NT2/D1 (cell line): ENCODE measurements at regions not wholly inside any gene's neighbourhood (a gene's known extent, or its start where the extent isn't known, plus 50 kb on each side); places are given as distances from the start of the nearest gene placed in this dataset.

ENCODE experiments used
- SUZ12 ChIP-seq: IDR thresholded peaks from 2 replicates; pipeline ENCODE4 v1.6.1; 2011; ENCODE audit not compliant: insufficient read length, insufficient read depth; ENCODE audit errors: extremely low read depth
- YY1 ChIP-seq: IDR thresholded peaks from 2 replicates; pipeline ENCODE4 v1.6.1; 2011; ENCODE audit not compliant: insufficient read length, insufficient read depth
- ZNF274 ChIP-seq: IDR thresholded peaks from 2 replicates; pipeline ENCODE4 v1.6.1; 2011; ENCODE audit warnings: mild to moderate bottlenecking, low read depth, low read length

DNA sequence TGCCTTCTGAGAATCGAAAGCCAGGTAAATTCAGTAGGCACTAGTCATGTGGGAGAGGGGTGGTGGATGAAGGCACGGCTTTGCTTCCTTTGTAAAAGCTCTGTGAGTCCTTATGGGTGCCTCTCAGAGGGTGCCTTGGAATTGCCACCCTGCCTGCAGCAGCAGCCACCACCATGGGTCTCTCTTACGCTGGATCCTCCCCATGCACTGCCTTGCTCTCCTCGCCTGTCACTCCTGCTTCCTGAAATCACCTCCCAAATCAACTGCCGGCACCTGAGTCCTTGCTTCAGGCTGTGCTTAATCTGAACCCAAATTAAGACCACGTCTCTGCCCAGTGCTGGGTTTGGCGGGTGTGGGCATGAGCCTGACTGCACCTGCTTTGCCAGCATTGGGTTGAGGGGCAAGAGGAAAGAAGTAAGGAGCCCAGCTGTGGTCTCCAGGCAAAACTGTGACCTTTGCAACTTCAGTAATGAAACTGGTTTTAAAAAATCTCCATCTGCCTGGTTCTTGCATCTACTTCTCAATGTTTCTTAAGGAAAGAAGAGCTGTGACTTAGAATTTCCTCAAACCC is 55.9 kb upstream of the CLMN start:
- TF ChIP-seq SUZ12 (no peak), YY1 (no peak), ZNF274 (no peak)
